Liver (tissue), 3 donors: ENCODE measurements at regions not wholly inside any gene's neighbourhood (a gene's known extent, or its start where the extent isn't known, plus 50 kb on each side); places are given as distances from the start of the nearest gene placed in this dataset.

ENCODE experiments used
- CTCF ChIP-seq: fragments of 150-350 bp; IDR thresholded peaks from 2 replicates; pipeline ENCODE4 v1.5.1; 2017; ENCODE audit warnings: improper control_type of control experiment, low read depth, low read length; ENCODE audit not compliant: missing input control
- GABPA ChIP-seq, 2 donors: IDR thresholded peaks in 1 of 2; conservative IDR thresholded peaks in 1 of 2; 2 replicates each; pipeline ENCODE4 v1.6.1; 2016; ENCODE audit warnings: antibody characterized with exemption in 2 of 2, mild to moderate bottlenecking in 1 of 2, moderate library complexity in 1 of 2
- donor health status: healthy.
- donor health status: healthy.

DNA sequence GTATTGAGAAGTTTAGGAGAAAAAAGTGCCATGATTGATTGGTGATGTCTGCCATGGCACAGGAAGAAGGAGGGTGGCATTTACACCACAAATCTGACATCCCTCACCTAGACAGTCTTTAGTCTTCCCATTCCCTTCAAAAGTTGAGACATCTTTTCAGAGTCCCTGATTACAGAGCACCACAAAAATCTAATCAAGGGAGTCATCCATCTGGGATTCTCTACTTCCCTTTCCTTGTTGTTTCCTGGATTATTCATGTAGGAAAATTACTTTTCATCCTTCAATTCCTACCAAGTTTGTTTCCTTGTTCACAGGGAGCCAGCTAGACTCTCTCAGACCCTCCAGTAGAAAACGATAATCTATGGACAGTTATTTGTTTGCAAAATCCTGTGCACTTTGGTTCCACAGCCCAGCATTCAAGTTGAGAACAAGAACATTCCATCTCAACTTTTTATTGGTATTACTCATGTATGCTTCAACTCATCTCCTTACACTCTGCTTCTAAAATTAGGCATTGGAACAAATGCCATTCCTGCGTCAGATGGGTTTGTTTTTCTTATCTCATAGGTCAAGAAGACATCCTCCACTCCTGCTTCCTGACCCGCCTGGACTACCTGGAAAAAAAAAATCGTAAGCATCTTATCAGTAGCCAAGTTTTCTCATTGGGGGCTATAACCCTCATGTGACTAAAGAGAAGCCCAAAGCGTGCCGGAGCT is 259.9 kb downstream of the FOXO1 start:
- TF ChIP-seq CTCF (no peak), GABPA (IDR thresholded peaks at IDR 0.05 in 1 of 2, conservative IDR thresholded peaks at IDR 0.05 in 1 of 2) (no peak)
